Neural crest cell (in vitro differentiated cells): ENCODE measurements at regions not wholly inside any gene's neighbourhood (a gene's known extent, or its start where the extent isn't known, plus 50 kb on each side); places are given as distances from the start of the nearest gene placed in this dataset.

Experiments used
- DNase-seq: peaks from one replicate; pipeline ENCODE4 v3.0.0; 2021; ENCODE audit warnings: low read depth, mixed read lengths, low spot score
- H3K27ac Mint-ChIP-seq: one replicate; pipeline ENCODE4 v1.8.0; 2021; ENCODE audit warnings: mild to moderate bottlenecking, mixed read lengths; ENCODE audit not compliant: unreplicated experiment
- H3K27me3 Mint-ChIP-seq: 2 replicates; pipeline ENCODE4 v1.8.0; 2021; ENCODE audit warnings: low read depth, mild to moderate bottlenecking, mixed read lengths
- H3K36me3 Mint-ChIP-seq: 2 replicates; pipeline ENCODE4 v1.8.0; 2021; ENCODE audit warnings: low read depth, mild to moderate bottlenecking, mixed read lengths
- H3K4me1 Mint-ChIP-seq: 2 replicates; pipeline ENCODE4 v1.8.0; 2021; ENCODE audit warnings: mixed read lengths
- H3K4me3 Mint-ChIP-seq: one replicate; pipeline ENCODE4 v1.8.0; 2021; ENCODE audit warnings: mild to moderate bottlenecking, mixed read lengths
- H3K9me3 Mint-ChIP-seq: 2 replicates; pipeline ENCODE4 v1.8.0; 2021; ENCODE audit warnings: mixed read lengths
- CTCF ChIP-seq: fragments of 200-600 bp; sonication (generic); conservative IDR thresholded peaks from 2 replicates; pipeline ENCODE4 v1.5.0; 2021; ENCODE audit warnings: antibody characterized with exemption, mild to moderate bottlenecking

GRCh38 chr2:239589270-239589825, 188.5 kb upstream of the HDAC4 start:
- Mint-ChIP-seq H3K27me3 (no peaks in the 10 kb centered on the region), H3K27ac (no peak overlapping the region), H3K4me3 (no peak overlapping the region), H3K36me3 (no peaks in the 10 kb centered on the region), H3K9me3 (peaks cover 8% of the 10 kb centered on the region), H3K4me1 (peaks cover 4% of the 10 kb centered on the region)
- no peak for DNase-seq
- TF ChIP-seq CTCF, result no peak

GRCh38 chr2:239588451-239589269, 187.8 kb upstream of the HDAC4 start:
- peaks cover 8% of the 10 kb centered on the region for H3K9me3 Mint-ChIP-seq
- H3K36me3 Mint-ChIP-seq, result no peaks in the 10 kb centered on the region
- no peak overlapping the region for H3K27ac Mint-ChIP-seq
- H3K4me1 Mint-ChIP-seq, result peaks cover 4% of the 10 kb centered on the region
- H3K27me3 Mint-ChIP-seq, result no peaks in the 10 kb centered on the region
- H3K4me3 Mint-ChIP-seq, result no peak overlapping the region
- TF ChIP-seq CTCF, result no peak
- DNase-seq, result no peak

DNA sequence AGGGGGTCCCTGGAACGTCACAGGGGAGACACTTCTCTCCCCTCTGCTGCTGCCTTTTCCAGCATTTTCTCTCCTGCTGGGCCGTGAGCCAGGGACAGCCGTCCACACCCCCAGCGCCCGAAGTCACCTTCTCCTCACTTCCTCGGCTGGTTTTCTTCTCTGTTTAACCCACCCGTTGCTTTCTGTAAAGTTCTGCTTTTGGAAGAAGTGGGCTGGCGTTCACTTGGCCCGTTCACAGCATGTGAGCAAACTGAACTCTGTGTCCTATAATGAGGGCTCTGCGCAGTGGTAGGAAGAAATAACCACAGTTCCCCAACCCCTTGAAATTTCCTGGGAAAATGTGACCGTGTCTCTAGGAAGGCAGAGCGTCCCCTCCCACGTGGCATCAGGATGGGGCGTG, 187.0 kb upstream of the HDAC4 start:
- H3K9me3 Mint-ChIP-seq, result peaks cover 8% of the 10 kb centered on the region
- no peaks in the 10 kb centered on the region for H3K36me3 Mint-ChIP-seq
- no peak for TF ChIP-seq CTCF
- H3K4me1 Mint-ChIP-seq, result peaks cover 8% of the 10 kb centered on the region
- DNase-seq, result no peak
- no peak overlapping the region for H3K27ac Mint-ChIP-seq
- no peaks in the 10 kb centered on the region for H3K27me3 Mint-ChIP-seq
- H3K4me3 Mint-ChIP-seq, result no peak overlapping the region

GRCh38 chr2:239587311-239587731, 186.5 kb upstream of the HDAC4 start:
- peaks cover 13% of the 10 kb centered on the region for H3K4me1 Mint-ChIP-seq
- H3K9me3 Mint-ChIP-seq, result peaks cover 8% of the 10 kb centered on the region
- H3K4me3 Mint-ChIP-seq, result no peak overlapping the region
- DNase-seq, result no peak
- TF ChIP-seq CTCF, result no peak
- H3K27me3 Mint-ChIP-seq, result no peaks in the 10 kb centered on the region
- H3K36me3 Mint-ChIP-seq, result no peaks in the 10 kb centered on the region
- H3K27ac Mint-ChIP-seq, result no peak overlapping the region

DNA sequence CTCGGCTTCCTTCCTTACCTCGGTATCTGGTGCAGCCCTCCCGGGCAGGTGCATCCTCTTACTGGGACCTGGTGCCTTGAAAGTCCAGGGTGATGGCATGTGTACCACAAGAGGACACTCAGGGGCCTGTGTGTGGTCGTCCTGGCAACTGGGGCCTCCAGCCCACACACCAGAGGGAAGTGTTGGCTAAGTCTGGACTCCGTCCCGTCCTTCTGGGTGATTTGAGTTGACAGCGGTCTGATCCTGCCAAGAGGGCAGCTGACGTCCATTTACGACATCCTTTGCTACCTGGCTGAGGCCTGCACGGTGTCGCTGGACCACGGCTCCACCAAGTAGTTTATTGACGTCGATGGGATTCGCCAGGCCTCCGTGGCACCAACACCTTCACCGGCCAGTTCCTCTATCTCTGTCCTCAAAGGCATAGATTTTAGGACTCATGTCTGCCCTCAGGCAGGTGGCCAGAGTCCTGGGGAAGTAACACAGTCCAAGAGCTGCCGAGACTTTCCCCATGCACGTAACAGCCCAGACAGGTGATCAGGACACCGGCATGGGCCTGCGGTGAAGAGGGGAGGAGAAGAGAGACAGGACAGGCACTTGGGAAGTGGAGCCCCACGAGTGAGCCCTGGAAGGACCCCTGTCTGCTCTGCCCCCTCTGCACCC, 186.0 kb upstream of the HDAC4 start:
- Mint-ChIP-seq H3K4me1 (peaks cover 18% of the 10 kb centered on the region), H3K36me3 (no peaks in the 10 kb centered on the region), H3K27ac (no peak overlapping the region), H3K9me3 (peaks cover 4% of the 10 kb centered on the region), H3K4me3 (no peak overlapping the region), H3K27me3 (no peaks in the 10 kb centered on the region)
- no peak for TF ChIP-seq CTCF
- DNase-seq, result no peak
